ENCODE measurements at regions not wholly inside any gene's neighbourhood (a gene's known extent, or its start where the extent isn't known, plus 50 kb on each side); places are given as distances from the start of the nearest gene placed in this dataset.
"Not testable (repeated sequence)": the region's sequence is repeated elsewhere in the genome, so short reads cannot be mapped to it uniquely, and the experiment has no call there.

GRCh38 chr3:132084982-132085381 lies 50.2 kb upstream of the CPNE4 start:
- no peak for DNase-seq

DNA sequence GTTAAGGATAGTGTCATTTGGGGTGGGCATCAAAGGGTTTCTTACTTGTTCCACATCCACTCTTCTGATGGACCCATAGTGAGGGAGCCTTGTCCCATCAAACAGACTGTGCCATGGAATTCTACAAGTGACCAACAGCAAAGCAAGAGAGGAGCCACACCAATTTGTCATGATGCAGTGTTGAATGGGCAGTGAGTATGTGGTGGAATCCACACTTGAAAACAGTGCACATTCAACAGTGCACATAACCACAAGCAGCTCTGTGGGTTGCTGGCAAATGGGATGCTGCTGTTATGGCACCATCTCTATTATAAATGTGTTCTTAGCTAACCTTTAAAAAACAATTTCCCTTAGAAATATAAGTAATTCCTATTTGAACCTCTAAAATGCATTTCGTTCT lies 52.5 kb upstream of the CPNE4 start:
- DNase-seq: no peak

- no peak for DNase-seq
Observed at GRCh38 chr3:132088291-132088690, 53.5 kb upstream of the CPNE4 start.

DNA sequence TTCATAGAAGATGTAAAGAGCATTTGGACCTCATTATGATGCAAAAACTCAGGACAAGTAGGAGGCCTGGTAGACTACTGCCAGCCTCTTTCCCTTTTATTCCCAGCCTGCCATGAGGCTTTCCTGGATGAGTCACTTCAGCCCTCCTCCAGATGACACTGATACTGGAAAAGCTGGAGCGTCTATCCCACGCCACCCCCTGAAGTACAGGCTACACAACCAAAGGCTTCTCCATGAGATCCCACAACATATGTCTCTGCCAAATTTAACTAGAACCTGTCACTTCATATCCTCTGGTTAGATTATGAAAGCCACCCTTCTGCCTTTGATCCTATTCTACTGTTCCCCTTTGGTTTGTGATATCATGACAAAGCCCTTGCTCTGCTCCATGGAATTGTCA lies 56.1 kb upstream of the CPNE4 start:
- DNase-seq: no peak

- no peak for DNase-seq
Observed at GRCh38 chr3:132116601-132117000, 81.8 kb upstream of the CPNE4 start.

- no peak for DNase-seq
Observed at GRCh38 chr3:132117642-132118041, 82.8 kb upstream of the CPNE4 start.

- DNase-seq: no peak
Observed at GRCh38 chr3:132119531-132119930, 84.7 kb upstream of the CPNE4 start.

DNA sequence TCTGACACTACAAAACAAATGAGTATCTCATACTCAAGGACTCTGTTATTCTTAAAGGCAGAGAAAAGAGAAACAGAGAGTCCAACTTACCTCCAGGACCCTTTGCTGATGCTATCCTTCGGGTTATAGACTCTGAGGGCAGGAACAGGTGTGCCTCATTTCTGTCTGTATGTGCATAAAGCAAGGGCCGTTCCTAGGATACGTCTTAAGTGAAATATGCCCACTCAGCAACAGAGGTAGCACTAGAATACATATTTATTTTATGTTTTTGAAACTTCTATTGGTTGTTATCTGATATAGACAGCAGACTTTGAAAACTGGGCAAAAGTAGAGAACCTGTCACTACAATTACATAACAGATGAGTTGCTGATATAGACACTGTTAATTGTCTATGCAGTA lies 89.3 kb upstream of the CPNE4 start:
- no peak for DNase-seq

DNA sequence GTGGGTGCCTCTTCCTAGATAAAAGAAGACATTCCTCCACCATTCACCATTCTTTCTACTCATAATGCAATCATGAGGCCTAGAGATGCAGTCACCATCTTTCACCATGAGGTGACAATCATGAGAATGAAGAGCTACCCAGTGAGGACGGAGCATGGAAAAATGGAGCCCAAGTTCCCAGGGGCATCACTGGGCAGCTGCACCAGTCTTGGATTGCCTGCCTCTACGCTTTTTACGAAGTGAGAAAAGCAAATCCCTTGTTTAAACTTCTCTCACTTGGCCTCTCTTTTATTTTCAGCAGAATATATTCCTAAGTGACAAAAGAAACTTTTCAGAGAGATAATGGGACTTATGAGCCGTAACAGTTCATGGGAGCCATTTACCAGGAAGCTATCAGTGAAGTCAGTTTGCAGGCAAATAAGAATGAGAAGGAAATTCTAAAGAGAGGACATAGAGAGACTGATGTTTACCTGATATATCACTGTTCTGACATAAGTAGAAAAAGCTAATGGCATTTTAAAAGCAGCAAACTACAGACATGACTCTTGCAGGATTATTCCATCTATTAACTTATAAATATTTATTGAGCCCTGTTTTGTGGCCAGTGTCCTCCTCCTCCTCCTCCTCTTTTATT lies 90.0 kb upstream of the CPNE4 start:
- DNase-seq: no peak

- no peak for DNase-seq
Observed at GRCh38 chr3:132134611-132135010, 99.8 kb upstream of the CPNE4 start.

DNA sequence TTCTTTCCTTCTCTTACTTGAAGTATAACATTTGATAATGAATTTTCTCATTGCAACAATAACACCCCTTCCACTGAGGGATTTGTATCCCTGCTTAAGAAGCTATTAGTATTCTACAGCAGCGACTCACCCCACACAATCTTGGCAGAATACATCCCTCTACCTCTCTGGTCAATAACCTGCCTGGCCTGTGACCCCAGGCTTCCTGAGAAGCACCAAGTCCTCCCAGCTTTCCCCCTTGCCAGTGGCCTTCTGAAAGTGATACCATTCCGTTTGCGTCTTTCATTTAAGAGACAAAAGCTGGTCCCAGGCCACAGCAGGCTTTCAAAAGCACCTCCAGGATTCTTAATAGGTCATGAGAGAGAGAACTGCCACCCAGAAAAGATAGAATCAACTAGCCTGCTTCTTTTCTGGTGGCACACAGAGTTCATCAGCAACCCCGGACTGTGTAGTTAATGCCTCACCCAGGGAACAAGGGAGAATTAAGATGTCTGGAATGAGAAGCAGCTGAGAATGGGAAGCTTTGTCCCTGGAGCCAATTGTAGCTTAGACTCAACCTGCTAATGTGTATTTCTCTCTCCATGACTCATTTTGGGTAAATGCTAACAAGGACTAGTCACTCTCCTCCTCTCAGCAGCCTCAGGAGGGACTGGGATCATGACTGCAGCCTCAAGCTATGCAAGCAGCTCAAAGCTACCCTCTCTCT lies 101.0 kb upstream of the CPNE4 start:
- no peak for DNase-seq

GRCh38 chr3:132136334-132136716 lies 101.5 kb upstream of the CPNE4 start:
- no peak for DNase-seq

GRCh38 chr3:132136902-132137301 lies 102.1 kb upstream of the CPNE4 start:
- not testable (repeated sequence) for DNase-seq

DNA sequence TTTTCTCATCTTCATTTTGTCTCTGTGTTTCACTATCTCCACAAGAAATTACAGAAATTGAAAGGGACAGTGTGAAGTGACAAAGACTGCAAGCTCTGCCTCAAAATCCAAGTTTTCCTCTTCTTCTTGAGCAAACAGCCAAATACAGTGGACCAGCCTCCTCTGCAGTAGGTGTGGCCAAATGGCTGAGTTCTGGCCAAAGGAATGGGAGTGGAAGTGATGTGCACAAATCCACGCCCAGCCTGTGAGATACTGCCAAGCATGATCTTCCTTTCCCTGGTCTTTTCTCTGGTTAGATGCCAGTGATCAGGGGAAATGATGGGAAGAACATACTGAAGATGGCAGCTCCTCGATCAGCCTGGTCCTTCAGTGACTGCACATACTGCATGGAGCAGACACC lies 111.0 kb upstream of the CPNE4 start:
- DNase-seq: no peak

- no peak for DNase-seq
Observed at GRCh38 chr3:132154619-132155018, 119.8 kb upstream of the CPNE4 start.

GRCh38 chr3:132159145-132159544 lies 124.3 kb upstream of the CPNE4 start:
- no peak for DNase-seq

- no peak for DNase-seq
Observed at GRCh38 chr3:132160198-132160597, 125.4 kb upstream of the CPNE4 start.

GRCh38 chr3:132161608-132162007 lies 126.8 kb upstream of the CPNE4 start:
- no peak for DNase-seq

GRCh38 chr3:132164469-132165092 lies 129.8 kb upstream of the CPNE4 start:
- DNase-seq: no peak

- DNase-seq: no peak
Observed at GRCh38 chr3:132167870-132168269, 133.1 kb upstream of the CPNE4 start.

- no peak for DNase-seq
Observed at GRCh38 chr3:132174500-132174899, 139.7 kb upstream of the CPNE4 start.

DNA sequence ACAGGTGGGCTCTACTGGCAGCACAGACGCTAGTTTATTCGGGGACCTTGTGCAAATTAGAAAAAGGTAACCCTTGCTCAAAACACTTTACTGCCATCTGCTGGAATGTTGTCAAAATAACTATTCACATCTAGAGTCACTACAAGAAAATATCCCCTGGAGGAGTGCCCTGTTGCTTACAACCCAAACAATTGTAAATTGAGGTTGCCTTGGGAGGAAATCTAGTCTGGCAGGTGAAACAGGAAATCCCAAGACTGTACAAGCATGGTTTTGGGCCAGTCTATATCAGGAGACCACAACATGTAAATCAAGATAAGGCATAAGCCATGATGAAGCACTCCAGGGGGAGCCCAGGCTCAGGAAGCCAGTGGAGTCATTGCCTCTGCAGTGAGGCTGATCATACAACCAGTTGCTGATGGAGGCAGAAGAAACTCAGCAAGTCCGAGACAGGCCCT lies 136.8 kb upstream of the ACP3 start:
- peak; percentile 58 for DNase-seq

- DNase-seq: no peak
Observed at GRCh38 chr3:132183811-132184210, 133.4 kb upstream of the ACP3 start.

DNA sequence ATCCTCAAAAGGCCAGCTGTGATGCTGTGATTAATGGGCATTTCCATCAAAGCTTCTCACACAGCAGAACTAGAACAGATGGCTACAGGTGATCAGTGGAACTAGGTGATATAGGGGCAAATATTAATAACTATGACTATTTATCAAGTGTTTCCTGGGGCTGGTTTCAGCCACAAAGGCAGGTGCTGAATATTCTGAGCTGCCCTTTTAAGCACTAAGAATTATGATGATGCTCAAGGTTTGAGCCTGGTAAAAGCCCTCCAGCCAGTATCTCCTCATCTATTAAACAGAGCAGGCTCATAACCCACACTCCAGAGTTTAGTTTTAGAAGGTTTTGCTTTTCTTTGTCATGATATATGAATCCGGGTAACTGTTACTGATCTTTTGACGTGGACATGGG lies 129.5 kb upstream of the ACP3 start:
- DNase-seq: no peak
